Prostate gland (tissue), 2 donors: ENCODE measurements at regions not wholly inside any gene's neighbourhood (a gene's known extent, or its start where the extent isn't known, plus 50 kb on each side); places are given as distances from the start of the nearest gene placed in this dataset.
"Not testable (repeated sequence)": the region's sequence is repeated elsewhere in the genome, so short reads cannot be mapped to it uniquely, and the experiment has no call there.

Experiments used
- DNase-seq: peaks from one replicate; pipeline ENCODE4 v3.0.0-alpha.2; 2019; ENCODE audit warnings: low spot score
- H3K27ac ChIP-seq, 2 donors: fragments of 200-600 bp; sonication (generic); 2 replicates each; pipeline ENCODE4 v1.5.1; 2017 to 2019
- H3K27me3 ChIP-seq: fragments of 200-600 bp; sonication (generic); replicated peaks from 2 replicates; pipeline ENCODE4 v1.5.1; 2019; ENCODE audit not compliant: insufficient read depth
- H3K36me3 ChIP-seq, 2 donors: fragments of 200-600 bp; sonication (generic); 1 replicate in 1 of 2; 2 replicates in 1 of 2; pipeline versions ENCODE4 v1.5.1 to v1.8.1; 2017 to 2019
- H3K4me1 ChIP-seq: fragments of 200-600 bp; sonication (generic); replicated peaks from 2 replicates; pipeline ENCODE4 v1.5.1; 2019
- H3K4me3 ChIP-seq, 2 donors: fragments of 200-600 bp; sonication (generic); 2 replicates each; pipeline ENCODE4 v1.5.1; 2017 to 2019
- H3K9me3 ChIP-seq: fragments of 200-600 bp; sonication (generic); 2 replicates; pipeline ENCODE4 v1.5.1; 2017
- CTCF ChIP-seq, 4 experiments: fragments of 200-600 bp in 2 of 4; fragments of 450-650 bp in 2 of 4; sonication (generic) in 2 of 4; IDR thresholded peaks; 1 replicate in 3 of 4; 2 replicates in 1 of 4; pipeline ENCODE4 v1.5.1; 2016 to 2019; ENCODE audit warnings: antibody characterized with exemption in 4 of 4, mild to moderate bottlenecking in 2 of 4, moderate library complexity in 2 of 4
- POLR2A ChIP-seq: fragments of 450-650 bp; IDR thresholded peaks from one replicate; pipeline ENCODE4 v1.6.1; 2016; ENCODE audit warnings: antibody characterized with exemption, mild to moderate bottlenecking
- POLR2AphosphoS5 ChIP-seq: sonication (generic); formaldehyde crosslinking; IDR thresholded peaks from one replicate; pipeline ENCODE4 v1.6.1; 2017; ENCODE audit warnings: antibody characterized with exemption
- WGBS: methylation state at CpG from one replicate; pipeline ENCODE4 v1.1.5; 2018; 5-methylcytosine and 5-hydroxymethylcytosine counted together
- intact Hi-C: fragments of 100-400 bp; cut with DNase I; formaldehyde crosslinking; loops from one replicate; pipeline ENCODE4 v1.14.2; 2022

GRCh38 chr9:94026816-94027215, 57.4 kb upstream of the PTPDC1 start:
- Histone ChIP-seq H3K4me3 (no peak overlapping the region), H3K4me1 (no peaks in the 10 kb centered on the region), H3K27me3 (no peaks in the 10 kb centered on the region), H3K27ac (no peak overlapping the region), H3K36me3 (no peaks in the 10 kb centered on the region), H3K9me3 (no peaks in the 10 kb centered on the region)
- TF ChIP-seq CTCF (IDR thresholded peaks at IDR 0.05) (no peak), POLR2AphosphoS5 (no peak)
- DNase-seq: no peak
- intact Hi-C loops: no loop called here

- H3K36me3 ChIP-seq, H3K4me3 ChIP-seq, DNase-seq, H3K27ac ChIP-seq, H3K4me1 ChIP-seq, intact Hi-C loops, H3K27me3 ChIP-seq, H3K9me3 ChIP-seq: not testable (repeated sequence)
Measured at GRCh38 chr9:94022476-94022875, 61.8 kb upstream of the PTPDC1 start.

- H3K36me3 ChIP-seq, H3K4me3 ChIP-seq, H3K27ac ChIP-seq, H3K9me3 ChIP-seq, H3K4me1 ChIP-seq, DNase-seq, H3K27me3 ChIP-seq, intact Hi-C loops: not testable (repeated sequence)
- WGBS: 60% methylated on average over 1 of the region's 2 CpGs
Measured at GRCh38 chr9:94020836-94021235, 63.4 kb upstream of the PTPDC1 start.

- Histone ChIP-seq H3K27ac (no peak overlapping the region), H3K4me3 (no peak overlapping the region), H3K9me3 (no peaks in the 10 kb centered on the region), H3K27me3 (no peaks in the 10 kb centered on the region), H3K36me3 (no peaks in the 10 kb centered on the region), H3K4me1 (no peaks in the 10 kb centered on the region)
- 6% methylated on average over 2 of the region's 2 CpGs for WGBS
- no peak for DNase-seq
- no peak for TF ChIP-seq POLR2A
- TF ChIP-seq POLR2AphosphoS5: no peak
- TF ChIP-seq CTCF (IDR thresholded peaks at IDR 0.05): no peak
- intact Hi-C loops: no loop called here
Measured at GRCh38 chr9:94018628-94019027, 63.5 kb upstream of the BARX1 start.

GRCh38 chr9:94017939-94018531, 62.9 kb upstream of the BARX1 start:
- intact Hi-C loops: no loop called here

More at GRCh38 chr9:94017939-94018531, 62.9 kb upstream of the BARX1 start:
- Histone ChIP-seq H3K4me3 (no peak overlapping the region), H3K27me3 (no peaks in the 10 kb centered on the region), H3K4me1 (no peaks in the 10 kb centered on the region), H3K36me3 (no peaks in the 10 kb centered on the region), H3K9me3 (no peaks in the 10 kb centered on the region), H3K27ac (no peak overlapping the region)
- whole genome bisulfite sequencing: 60% methylated on average over 3 of the region's 3 CpGs
- DNase-seq: no peak
- TF ChIP-seq POLR2A (no peak), POLR2AphosphoS5 (no peak), CTCF (IDR thresholded peaks at IDR 0.05) (no peak)
